Activated CD8-positive, alpha-beta memory T cell treated with anti-CD3 and anti-CD28 coated beads, Interleukin-2, amount 50 U/mL, for 24 hours (primary cell): ENCODE measurements at regions not wholly inside any gene's neighbourhood (a gene's known extent, or its start where the extent isn't known, plus 50 kb on each side); places are given as distances from the start of the nearest gene placed in this dataset.

Source experiments
- DNase-seq: peaks from one replicate; pipeline ENCODE4 v3.0.0-alpha.2; 2020; ENCODE audit errors: extremely low read depth

DNA sequence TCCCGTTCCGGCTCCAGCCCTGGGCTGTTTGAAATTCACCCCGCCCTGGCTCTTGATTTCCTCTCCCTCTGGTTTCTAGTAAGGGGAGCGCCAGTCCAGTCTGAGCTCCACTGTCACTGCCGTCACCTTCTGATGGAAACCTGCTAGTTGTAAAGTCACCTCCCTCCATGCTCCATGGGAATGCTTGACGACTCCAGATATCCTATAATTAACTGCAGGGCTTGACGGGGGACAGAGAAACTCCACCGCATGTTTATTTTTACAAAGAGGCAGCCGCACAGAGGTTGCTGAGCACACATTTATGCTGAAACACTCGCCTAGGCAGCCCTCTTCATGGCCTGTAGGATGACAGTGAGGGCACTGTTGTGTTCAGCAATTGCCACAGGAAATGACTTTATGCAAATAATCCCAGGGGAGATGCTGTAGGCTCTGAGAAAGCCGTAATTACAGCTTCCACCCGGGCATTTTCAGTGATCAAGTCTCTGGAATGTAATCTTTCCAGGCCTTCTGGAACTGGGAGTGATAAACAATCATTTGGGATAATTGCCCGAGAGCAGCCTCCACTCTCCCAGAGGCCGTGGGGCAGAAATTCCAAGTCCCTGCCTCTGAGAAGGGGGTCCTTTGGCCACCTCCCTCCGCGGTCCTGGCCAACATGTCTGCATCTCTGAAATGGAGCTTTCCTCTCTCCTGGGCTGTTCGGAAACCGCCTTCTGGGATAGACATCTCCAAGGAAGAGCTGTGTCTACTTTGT is 300.5 kb downstream of the KLF6 start:
- DNase-seq: no peak

DNA sequence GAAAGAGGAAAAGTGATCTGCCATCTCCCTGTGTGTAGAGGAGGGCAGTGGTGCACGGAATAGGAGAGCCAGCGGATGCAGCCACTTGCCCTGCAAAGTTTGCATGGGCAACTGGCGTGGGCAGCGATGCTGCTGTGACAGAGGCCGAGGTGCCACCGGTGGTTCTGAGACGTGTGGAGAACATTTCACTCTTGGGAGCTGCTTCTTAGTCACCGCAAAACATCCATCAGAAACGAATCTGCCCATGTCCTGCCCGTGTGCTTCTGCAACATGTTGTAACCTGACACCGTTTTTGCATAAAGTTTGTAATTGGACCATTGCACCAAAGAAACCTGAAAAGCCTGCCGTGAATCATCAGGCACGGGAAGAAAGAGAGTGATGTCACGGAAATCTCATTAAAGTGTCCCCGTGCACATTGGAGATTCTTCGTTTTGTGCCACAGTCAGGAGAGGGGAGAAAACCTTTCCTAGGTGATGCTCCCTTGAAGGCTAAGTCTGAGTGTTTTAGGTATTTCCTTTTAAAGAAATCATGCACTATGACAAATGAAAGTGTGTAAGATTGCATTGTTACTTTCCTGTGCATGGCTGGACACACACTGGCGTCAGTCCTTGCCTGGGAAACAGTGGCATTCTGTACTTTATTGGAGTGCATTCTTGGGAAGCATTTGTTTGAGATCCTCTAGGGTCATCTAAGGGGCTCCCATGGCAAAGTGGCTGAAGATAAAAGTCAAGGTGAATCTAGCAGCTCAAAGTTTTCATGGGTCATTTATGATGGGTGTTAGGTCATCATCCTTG is 302.6 kb downstream of the KLF6 start:
- no peak for DNase-seq

GRCh38 chr10:3481496-3481895 is 303.5 kb downstream of the KLF6 start:
- no peak for DNase-seq

DNA sequence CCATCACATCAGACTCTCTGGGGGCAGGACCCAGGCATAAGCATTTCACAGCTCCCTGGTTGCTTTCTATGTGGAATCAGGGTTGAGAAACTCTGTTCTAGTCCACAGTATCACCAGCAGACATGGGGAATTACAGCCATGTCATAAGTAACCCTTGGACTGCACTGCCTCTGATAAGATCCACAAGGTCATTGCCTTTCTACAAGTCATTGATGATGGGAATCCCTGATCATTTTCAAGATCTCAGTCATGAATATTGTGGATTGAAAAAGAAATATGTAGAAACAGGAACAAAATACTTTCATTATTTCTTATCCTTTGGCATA is 304.1 kb downstream of the KLF6 start:
- no peak for DNase-seq

DNA sequence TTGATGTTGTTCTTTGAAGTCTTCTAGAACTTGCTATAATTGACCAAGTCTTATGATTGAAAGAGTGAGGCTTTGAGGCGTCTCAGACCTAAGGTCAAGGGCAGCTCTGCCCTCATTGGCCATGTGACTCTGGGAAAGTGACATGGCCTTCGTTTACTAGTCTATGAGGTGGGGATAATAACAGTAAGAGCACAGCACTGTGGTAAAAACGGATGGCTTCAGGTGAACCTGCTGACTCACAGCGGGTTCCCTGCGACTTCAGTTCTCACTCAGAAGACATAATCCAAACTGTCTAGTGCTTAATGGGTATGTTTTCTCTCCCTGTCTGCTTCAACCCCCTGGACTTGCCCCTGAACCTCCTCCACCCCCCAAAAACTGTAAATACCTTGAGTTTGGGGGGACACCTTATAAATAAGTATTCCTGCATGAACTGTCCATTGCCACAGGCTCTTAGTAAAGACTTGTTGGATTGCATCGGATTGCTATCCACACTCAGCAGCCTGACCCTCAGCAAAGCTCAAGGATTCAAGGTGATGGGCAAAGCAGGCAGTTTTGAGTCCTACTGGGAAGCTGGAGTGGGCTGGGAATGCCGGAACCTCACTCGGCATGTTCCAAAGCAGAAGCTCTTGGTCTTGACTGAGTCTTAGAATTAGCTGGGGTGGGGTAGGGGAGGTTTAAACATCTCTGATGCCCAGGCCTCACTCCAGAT is 304.6 kb downstream of the KLF6 start:
- DNase-seq: no peak

DNA sequence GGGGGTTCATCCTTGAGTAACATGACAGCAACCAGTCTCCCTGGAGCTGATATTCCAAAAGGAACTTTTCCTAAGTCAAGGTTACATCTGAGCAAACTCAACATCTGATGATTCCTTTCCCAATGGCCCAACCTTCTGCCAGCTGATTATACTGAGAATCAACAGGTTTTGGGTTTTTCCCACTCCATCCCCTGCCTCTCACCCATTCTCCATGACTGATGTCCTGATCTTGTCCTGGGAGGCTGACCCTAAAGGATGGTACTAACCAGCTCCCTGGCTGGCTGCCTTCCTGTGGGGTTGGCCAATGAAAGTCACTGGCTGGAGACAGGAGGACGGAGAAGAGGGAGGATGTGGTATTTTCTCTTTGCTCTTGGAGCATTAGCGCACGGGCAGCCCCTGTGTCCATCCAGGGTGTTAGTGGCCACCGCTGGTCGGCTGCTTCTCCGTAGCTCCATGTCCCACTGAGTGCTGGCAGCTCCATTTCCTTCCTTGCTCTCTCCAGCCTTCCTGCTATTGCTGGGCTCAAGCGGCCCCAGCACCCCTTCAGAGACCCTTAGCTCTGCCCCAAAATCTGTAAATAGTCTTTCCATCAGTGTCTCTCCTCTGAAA is 306.2 kb upstream of the PITRM1 start:
- DNase-seq: no peak

DNA sequence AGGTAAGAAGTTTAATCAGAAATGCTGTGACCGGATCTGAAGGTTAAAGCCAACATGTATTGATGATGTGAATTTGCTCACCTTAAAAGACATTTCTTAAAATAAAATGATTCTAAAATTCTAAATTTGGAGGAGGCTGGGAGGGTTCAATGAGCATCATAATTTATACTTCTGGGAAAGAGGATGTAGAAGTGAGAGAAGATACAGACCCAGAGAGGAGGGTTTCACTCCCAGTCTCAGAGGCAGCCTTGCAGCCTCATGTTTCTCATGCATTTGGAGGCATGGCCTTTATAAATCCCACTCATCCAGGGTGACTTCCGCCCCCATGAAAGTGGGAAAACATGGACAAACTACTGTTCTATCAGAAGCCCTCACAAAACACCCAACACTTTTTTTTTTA is 305.6 kb upstream of the PITRM1 start:
- no peak for DNase-seq

DNA sequence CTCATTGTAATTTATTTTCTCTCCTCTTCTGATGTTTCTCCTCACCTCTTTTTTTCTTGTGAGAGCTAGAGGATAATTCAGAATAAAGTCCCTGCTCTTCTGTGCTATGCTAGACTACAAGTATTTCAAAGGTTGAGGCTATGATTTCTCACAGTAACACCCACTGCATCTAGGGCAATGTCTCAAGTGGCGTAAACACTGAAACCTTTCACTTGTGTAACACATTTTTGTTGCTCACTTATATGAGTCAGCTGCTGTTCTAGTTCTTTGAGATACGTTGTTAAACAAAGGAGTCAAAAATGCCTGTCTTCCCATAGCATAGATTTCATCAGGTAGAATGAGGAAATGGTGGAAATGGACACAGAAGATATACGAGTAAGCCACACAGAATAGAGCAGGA is 305.1 kb upstream of the PITRM1 start:
- no peak for DNase-seq

GRCh38 chr10:3476640-3477448 is 304.3 kb upstream of the PITRM1 start:
- no peak for DNase-seq

DNA sequence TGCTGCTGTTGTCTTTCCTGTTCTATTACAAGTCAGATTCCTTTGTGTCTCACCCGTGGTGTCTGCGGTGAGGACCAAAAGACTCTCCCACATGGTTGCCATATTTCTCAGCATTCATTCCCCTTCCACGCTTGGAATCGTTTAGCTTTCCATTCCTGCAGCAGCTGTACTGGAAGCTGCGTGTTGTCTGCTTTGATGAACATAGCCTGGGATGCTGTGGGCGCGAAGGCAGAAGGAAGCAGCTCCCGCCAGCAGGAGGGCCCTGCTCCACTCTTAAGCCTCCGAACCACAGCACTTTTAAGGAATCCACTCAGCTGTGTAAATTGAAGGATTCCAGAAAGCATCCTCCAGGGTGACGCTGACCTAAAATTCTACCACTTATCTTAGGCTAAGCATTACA is 303.6 kb upstream of the PITRM1 start:
- no peak for DNase-seq

GRCh38 chr10:3475367-3475766 is 302.8 kb upstream of the PITRM1 start:
- DNase-seq: no peak

DNA sequence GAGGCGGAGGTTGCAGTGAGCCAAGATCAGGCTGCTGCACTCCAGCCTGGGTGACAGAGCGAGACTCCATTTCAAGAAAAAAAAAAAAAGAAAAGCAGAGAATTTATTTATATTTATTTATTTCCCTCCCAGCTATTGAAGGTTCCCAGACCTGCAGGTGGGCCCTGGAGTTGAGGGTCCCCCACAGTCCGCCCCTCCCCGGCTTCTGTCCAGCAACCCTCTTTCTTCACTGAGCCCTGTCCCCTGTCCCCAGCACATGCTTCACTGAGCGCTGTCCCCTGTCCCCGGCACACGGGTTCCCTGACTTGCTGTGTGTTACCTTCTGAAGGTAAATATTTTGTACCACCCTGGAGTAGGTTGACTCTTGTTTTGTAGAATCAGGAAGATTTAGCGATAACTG is 301.7 kb upstream of the PITRM1 start:
- no peak for DNase-seq

- DNase-seq: no peak
Measured at GRCh38 chr10:3473271-3473670, 300.7 kb upstream of the PITRM1 start.

GRCh38 chr10:3472287-3473051 is 299.9 kb upstream of the PITRM1 start:
- no peak for DNase-seq

- no peak for DNase-seq
Measured at GRCh38 chr10:3471927-3472286, 299.3 kb upstream of the PITRM1 start.

GRCh38 chr10:3471472-3471871 is 298.9 kb upstream of the PITRM1 start:
- no peak for DNase-seq

GRCh38 chr10:3470191-3470590 is 297.6 kb upstream of the PITRM1 start:
- DNase-seq: no peak

DNA sequence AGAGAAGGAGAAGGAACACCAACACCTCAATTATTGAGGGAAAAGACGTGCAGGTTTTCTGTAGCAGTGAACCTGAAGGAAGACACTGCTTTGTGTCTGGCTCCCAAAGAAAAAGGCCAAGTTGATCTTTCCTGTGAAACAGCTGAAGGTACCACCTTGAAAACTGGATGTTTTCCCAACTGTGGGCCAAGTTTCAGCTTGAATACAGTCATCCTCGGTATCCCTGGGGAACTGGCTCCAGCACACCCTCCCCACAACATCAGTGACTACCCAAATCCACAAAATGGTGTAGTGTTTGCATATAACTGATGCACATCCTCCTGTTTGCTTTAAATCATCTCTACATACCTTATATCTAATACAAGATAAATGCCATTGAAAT is 297.0 kb upstream of the PITRM1 start:
- no peak for DNase-seq

DNA sequence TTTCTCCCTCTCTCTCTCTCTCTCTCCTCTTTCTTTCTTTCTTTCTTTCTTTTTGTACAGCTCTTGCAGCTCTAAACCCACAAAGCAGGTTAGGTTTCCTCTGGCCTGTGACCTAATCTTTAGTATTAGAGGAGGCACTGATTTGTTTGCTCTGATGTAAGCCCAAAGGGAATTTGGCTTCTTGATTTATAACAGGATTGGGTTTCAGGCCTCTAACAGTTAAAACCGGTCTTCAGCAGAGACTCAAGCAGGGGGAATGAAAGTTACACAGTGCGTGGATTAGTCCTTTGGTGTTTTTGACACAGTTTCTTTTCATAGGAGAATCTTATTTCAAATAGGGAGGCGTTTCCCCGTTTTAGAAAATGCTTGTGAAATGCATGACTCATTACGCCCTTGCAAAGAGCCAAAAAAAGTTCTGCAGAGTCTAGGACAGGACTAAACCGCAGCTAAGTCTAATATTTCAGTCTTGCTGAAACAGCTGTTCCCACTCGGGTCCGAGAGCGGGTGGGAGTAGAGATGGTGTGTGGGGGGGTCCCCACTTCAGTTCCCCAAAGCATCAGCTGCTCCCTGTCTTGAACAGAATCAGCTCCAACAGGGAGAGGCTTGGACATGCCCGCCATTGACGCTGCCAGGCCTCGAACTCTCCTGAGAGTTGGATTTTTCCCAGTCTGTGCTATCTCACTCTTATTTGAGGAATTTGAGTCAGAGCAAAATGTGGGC is 296.5 kb upstream of the PITRM1 start:
- no peak for DNase-seq
